ENCODE measurements at regions not wholly inside any gene's neighbourhood (a gene's known extent, or its start where the extent isn't known, plus 50 kb on each side); places are given as distances from the start of the nearest gene placed in this dataset.
"Not testable (repeated sequence)": the region's sequence is repeated elsewhere in the genome, so short reads cannot be mapped to it uniquely, and the experiment has no call there.

DNA sequence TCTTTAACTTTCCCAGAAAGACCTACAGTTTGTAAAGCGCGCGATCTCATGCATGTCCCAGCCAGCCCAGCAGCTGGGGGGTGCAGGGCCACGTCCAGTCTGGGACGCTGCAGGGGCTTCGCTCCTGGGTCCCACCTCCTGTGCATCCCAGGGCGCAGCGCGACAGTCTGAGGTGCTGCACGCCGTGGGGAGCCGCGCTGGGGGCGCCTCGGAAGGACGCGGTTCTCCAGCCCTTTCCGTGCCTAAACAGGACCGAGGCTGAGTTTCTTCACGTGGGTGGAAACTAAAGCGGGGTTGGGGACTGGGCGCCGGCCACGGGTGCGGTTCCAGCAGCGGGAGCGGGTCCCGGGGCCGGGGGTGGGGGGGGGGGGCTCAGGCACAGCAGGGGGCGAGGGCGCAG lies 221.4 kb downstream of the TP53TG3F start:
- TF ChIP-seq POLR2A (IDR thresholded peaks at IDR 0.05; ENCODE audit: low read length); GATA1 (IDR thresholded peaks at IDR 0.05; ENCODE audit: low read depth, low read length): not testable (repeated sequence)
